GM12874 (cell line): ENCODE measurements at regions not wholly inside any gene's neighbourhood (a gene's known extent, or its start where the extent isn't known, plus 50 kb on each side); places are given as distances from the start of the nearest gene placed in this dataset.

ENCODE experiments used
- TF ChIP-seq, protein P1 (sequence below): IDR thresholded peaks from 2 replicates; pipeline ENCODE4 v1.5.1; 2011; ENCODE audit warnings: low read depth, mild to moderate bottlenecking, control low read depth, low read length, moderate library complexity; ENCODE audit not compliant: insufficient read depth

DNA sequence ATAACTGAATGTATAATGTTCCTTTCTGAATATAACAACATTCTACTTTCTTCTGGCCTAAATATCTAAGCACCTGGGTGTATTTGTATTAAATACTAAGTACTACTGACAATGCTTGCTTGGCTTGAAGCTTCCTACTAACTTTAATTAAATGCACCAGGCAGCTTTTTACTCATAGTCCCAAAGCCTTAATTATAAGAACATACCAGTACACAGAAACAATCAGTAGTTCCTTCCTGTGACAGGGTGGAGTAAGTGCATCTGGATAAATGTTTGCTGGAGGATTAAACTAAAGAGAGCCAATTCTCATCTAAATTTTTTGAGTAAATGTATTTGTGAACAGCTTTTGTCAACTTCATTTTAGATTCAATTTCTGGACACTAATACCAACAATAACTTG is 558.6 kb upstream of the SEMA6A start:
- TF ChIP-seq, protein P1, sequence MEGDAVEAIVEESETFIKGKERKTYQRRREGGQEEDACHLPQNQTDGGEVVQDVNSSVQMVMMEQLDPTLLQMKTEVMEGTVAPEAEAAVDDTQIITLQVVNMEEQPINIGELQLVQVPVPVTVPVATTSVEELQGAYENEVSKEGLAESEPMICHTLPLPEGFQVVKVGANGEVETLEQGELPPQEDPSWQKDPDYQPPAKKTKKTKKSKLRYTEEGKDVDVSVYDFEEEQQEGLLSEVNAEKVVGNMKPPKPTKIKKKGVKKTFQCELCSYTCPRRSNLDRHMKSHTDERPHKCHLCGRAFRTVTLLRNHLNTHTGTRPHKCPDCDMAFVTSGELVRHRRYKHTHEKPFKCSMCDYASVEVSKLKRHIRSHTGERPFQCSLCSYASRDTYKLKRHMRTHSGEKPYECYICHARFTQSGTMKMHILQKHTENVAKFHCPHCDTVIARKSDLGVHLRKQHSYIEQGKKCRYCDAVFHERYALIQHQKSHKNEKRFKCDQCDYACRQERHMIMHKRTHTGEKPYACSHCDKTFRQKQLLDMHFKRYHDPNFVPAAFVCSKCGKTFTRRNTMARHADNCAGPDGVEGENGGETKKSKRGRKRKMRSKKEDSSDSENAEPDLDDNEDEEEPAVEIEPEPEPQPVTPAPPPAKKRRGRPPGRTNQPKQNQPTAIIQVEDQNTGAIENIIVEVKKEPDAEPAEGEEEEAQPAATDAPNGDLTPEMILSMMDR, result no peak

GRCh38 chr5:117131876-117132275 is 557.3 kb upstream of the SEMA6A start:
- TF ChIP-seq, protein P1, result no peak

DNA sequence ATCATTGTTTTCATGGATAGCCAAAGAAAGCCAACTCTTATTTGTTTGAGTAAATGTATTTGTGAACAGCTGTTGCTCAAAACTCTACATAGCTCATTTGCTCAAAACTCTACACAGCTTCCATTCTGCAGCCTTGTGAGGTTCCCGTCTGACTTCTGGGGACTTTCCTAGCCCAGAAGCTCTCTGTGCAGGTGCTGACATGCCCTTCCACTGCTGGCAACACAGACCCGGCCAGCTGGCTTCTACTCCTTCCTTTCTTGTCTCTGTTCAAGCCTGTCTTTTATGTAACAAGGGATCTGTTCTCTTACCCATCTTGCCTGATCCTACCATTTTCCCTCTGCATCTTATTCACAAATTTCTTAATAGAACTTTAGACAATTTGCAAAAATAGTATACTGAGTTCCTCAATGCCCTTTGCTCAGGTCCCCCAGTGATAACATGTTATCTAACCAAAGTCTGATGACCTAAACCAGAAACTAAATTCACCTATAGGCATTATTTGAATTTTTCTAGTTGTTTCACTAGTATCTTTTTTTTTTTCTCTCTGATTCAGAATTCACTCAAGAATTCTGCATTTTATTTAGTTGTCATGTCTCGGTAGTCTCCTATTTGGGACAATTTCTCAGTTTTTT is 556.5 kb upstream of the SEMA6A start:
- TF ChIP-seq, protein P1, result no peak

- TF ChIP-seq, protein P1, result no peak
Measured at GRCh38 chr5:117118499-117118898, 543.9 kb upstream of the SEMA6A start.

- TF ChIP-seq, protein P1, result no peak
Measured at GRCh38 chr5:117110548-117110947, 535.9 kb upstream of the SEMA6A start.

DNA sequence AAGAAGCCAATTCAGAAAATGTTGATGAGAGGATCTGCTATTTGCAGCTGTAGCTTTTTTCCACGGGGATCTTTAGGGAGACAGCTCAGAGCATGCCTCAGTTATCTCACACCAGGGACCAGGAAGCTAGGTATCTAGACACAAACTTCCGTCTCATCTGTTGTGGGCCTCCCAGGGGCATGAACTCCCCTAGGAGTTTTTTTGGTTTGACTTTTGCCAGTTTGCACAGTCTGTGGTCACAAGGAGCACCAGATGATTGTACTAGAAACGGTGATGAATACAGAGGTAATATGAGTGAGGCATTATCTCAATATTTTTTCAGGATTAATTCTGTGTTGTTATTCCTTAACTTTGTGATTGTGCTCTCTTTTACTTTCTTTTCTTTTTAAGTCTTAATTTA is 533.2 kb upstream of the SEMA6A start:
- TF ChIP-seq, protein P1, result no peak

- TF ChIP-seq, protein P1, result no peak
Measured at GRCh38 chr5:117103703-117104102, 529.1 kb upstream of the SEMA6A start.
